H9 (cell line): ENCODE measurements at regions not wholly inside any gene's neighbourhood (a gene's known extent, or its start where the extent isn't known, plus 50 kb on each side); places are given as distances from the start of the nearest gene placed in this dataset.

Source experiments
- DNase-seq: peaks from one replicate; pipeline ENCODE4 v3.0.0-alpha.2; 2017
- H2AFZ ChIP-seq: one replicate; pipeline ENCODE4 v1.6.1; 2013; ENCODE audit warnings: mild to moderate bottlenecking, low read length, control low read depth, moderate library complexity
- H2AK5ac ChIP-seq: 2 replicates; pipeline ENCODE4 v1.6.1; 2013; ENCODE audit warnings: low read length, control low read depth, mixed read lengths; ENCODE audit not compliant: insufficient read length
- H2BK120ac ChIP-seq: one replicate; pipeline ENCODE4 v1.6.1; 2013; ENCODE audit warnings: low read depth, mild to moderate bottlenecking, low read length, control low read depth, inconsistent platforms; ENCODE audit not compliant: poor library complexity, severe bottlenecking
- H2BK12ac ChIP-seq: 2 replicates; pipeline ENCODE4 v1.6.1; 2013; ENCODE audit warnings: low read length, control low read depth, mixed read lengths, low read depth; ENCODE audit not compliant: insufficient read length
- H2BK15ac ChIP-seq: 2 replicates; pipeline ENCODE4 v1.6.1; 2013; ENCODE audit warnings: low read depth, low read length, control low read depth
- H2BK20ac ChIP-seq: one replicate; pipeline ENCODE4 v1.6.1; 2013; ENCODE audit warnings: low read depth, mild to moderate bottlenecking, low read length, control low read depth, inconsistent platforms; ENCODE audit not compliant: poor library complexity, severe bottlenecking
- H2BK5ac ChIP-seq: 2 replicates; pipeline ENCODE4 v1.6.1; 2013; ENCODE audit warnings: low read length, control low read depth, mixed read lengths; ENCODE audit not compliant: insufficient read length
- H3K14ac ChIP-seq: 2 replicates; pipeline ENCODE4 v1.6.1; 2013; ENCODE audit warnings: low read length, control low read depth; ENCODE audit not compliant: insufficient read depth
- H3K18ac ChIP-seq: 2 replicates; pipeline ENCODE4 v1.6.1; 2013; ENCODE audit warnings: low read depth, mild to moderate bottlenecking, mixed read lengths, low read length, control low read depth; ENCODE audit not compliant: insufficient read length
- H3K23ac ChIP-seq: 2 replicates; pipeline ENCODE4 v1.6.1; 2013; ENCODE audit warnings: low read length, control low read depth, mixed read lengths, low read depth; ENCODE audit not compliant: insufficient read length
- H3K23me2 ChIP-seq: 2 replicates; pipeline ENCODE4 v1.6.1; 2013; ENCODE audit warnings: low read depth, mild to moderate bottlenecking, mixed read lengths, low read length, control low read depth; ENCODE audit not compliant: insufficient read length, poor library complexity, severe bottlenecking
- H3K27ac ChIP-seq: 2 replicates; pipeline ENCODE4 v1.5.1; 2013; ENCODE audit warnings: low read length, control low read depth, mixed read lengths, low read depth; ENCODE audit not compliant: insufficient read length
- H3K27me3 ChIP-seq: 2 replicates; pipeline ENCODE4 v1.6.1; 2013; ENCODE audit warnings: low read length, control low read depth, inconsistent platforms; ENCODE audit not compliant: insufficient read depth
- H3K4ac ChIP-seq: 2 replicates; pipeline ENCODE4 v1.6.1; 2013; ENCODE audit warnings: low read depth, mild to moderate bottlenecking, control low read depth, inconsistent platforms, low read length, moderate library complexity
- H3K4me1 ChIP-seq: 2 replicates; pipeline ENCODE4 v1.6.1; 2013; ENCODE audit warnings: low read length, control low read depth, inconsistent platforms; ENCODE audit not compliant: insufficient read depth
- H3K4me2 ChIP-seq: 2 replicates; pipeline ENCODE4 v1.6.1; 2013; ENCODE audit warnings: low read length, control low read depth, mixed read lengths; ENCODE audit not compliant: insufficient read length, insufficient read depth
- H3K56ac ChIP-seq: 2 replicates; pipeline ENCODE4 v1.6.1; 2013; ENCODE audit warnings: low read depth, mild to moderate bottlenecking, mixed read lengths, low read length, control low read depth; ENCODE audit not compliant: insufficient read length
- H3K79me1 ChIP-seq: 2 replicates; pipeline ENCODE4 v1.6.1; 2013; ENCODE audit warnings: low read depth, mild to moderate bottlenecking, moderate library complexity, low read length, control low read depth, inconsistent platforms; ENCODE audit not compliant: insufficient read depth, poor library complexity, severe bottlenecking
- H3K79me2 ChIP-seq: 2 replicates; pipeline ENCODE4 v1.6.1; 2013; ENCODE audit warnings: low read length, control low read depth, inconsistent platforms; ENCODE audit not compliant: insufficient read depth
- H3K9ac ChIP-seq: 2 replicates; pipeline ENCODE4 v1.6.1; 2013; ENCODE audit warnings: low read length, control low read depth, mixed read lengths; ENCODE audit not compliant: insufficient read length; ENCODE audit errors: extremely low read depth
- H3K9me3 ChIP-seq: one replicate; pipeline ENCODE4 v1.6.1; 2013; ENCODE audit warnings: low read depth, low read length, inconsistent platforms; ENCODE audit not compliant: control insufficient read depth
- H3T11ph ChIP-seq: one replicate; pipeline ENCODE4 v1.6.1; 2013; ENCODE audit warnings: mild to moderate bottlenecking, low read length, control low read depth, inconsistent platforms
- H4K20me1 ChIP-seq: one replicate; pipeline ENCODE4 v1.6.1; 2013; ENCODE audit not compliant: control insufficient read depth, insufficient read length, insufficient read depth
- H4K5ac ChIP-seq: 2 replicates; pipeline ENCODE4 v1.6.1; 2013; ENCODE audit warnings: low read depth, mild to moderate bottlenecking, mixed read lengths, low read length, control low read depth; ENCODE audit not compliant: insufficient read length
- H4K8ac ChIP-seq: replicated peaks from 2 replicates; pipeline ENCODE4 v1.6.1; 2013; ENCODE audit warnings: low read length, control low read depth, mixed read lengths, low read depth; ENCODE audit not compliant: insufficient read length
- H4K91ac ChIP-seq: 2 replicates; pipeline ENCODE4 v1.6.1; 2013; ENCODE audit warnings: low read depth, mild to moderate bottlenecking, moderate library complexity, mixed read lengths, low read length, control low read depth; ENCODE audit not compliant: insufficient read length
- H3K27ac Mint-ChIP-seq, 3 experiments: 2 replicates in 2 of 3; 3 replicates in 1 of 3; pipeline ENCODE4 v1.8.0; 2020 to 2021; ENCODE audit warnings: mixed read lengths in 3 of 3, mild to moderate bottlenecking in 1 of 3, moderate library complexity in 1 of 3
- H3K27me3 Mint-ChIP-seq: 2 replicates; pipeline ENCODE4 v1.8.0; 2021; ENCODE audit warnings: low read depth, mild to moderate bottlenecking, moderate library complexity, mixed read lengths
- H3K36me3 Mint-ChIP-seq, 3 experiments: 2 replicates in 2 of 3; 3 replicates in 1 of 3; pipeline ENCODE4 v1.8.0; 2020 to 2021; ENCODE audit warnings: low read depth in 3 of 3, mixed read lengths in 3 of 3; ENCODE audit not compliant: insufficient read depth in 1 of 3
- H3K4me1 Mint-ChIP-seq, 2 experiments: 2 replicates each; pipeline ENCODE4 v1.8.0; 2020; ENCODE audit warnings: mixed read lengths in 2 of 2
- H3K4me3 Mint-ChIP-seq, 2 experiments: 2 replicates in 1 of 2; 3 replicates in 1 of 2; pipeline ENCODE4 v1.8.0; 2020 to 2021; ENCODE audit warnings: mild to moderate bottlenecking in 2 of 2, mixed read lengths in 2 of 2, moderate library complexity in 1 of 2
- H3K9me3 Mint-ChIP-seq, 2 experiments: 2 replicates in 1 of 2; 3 replicates in 1 of 2; pipeline ENCODE4 v1.8.0; 2020; ENCODE audit warnings: mild to moderate bottlenecking in 2 of 2, mixed read lengths in 2 of 2, moderate library complexity in 1 of 2
- CTCF ChIP-seq: fragments of 200-600 bp; sonication (generic); conservative IDR thresholded peaks from 3 replicates; pipeline ENCODE4 v1.8.0; 2021; ENCODE audit warnings: antibody characterized with exemption, mild to moderate bottlenecking
- WGBS: extraction: QIAGEN DNeasy Blood & Tissue Kit; methylation state at CpG from one replicate; pipeline ENCODE4 v1.1.7; 2013; ENCODE audit warnings: missing lambda C conversion rate, low lambda C conversion rate, mixed read lengths; ENCODE audit not compliant: insufficient read length; ENCODE audit errors: extremely low coverage; 5-methylcytosine and 5-hydroxymethylcytosine counted together

GRCh38 chr15:98151096-98151495 is 190.6 kb downstream of the ARRDC4 start:
- no peaks in the 10 kb centered on the region for H3K79me2 ChIP-seq
- no peaks in the 10 kb centered on the region for H4K20me1 ChIP-seq
- H2BK12ac ChIP-seq: no peak overlapping the region
- no peak overlapping the region for H3T11ph ChIP-seq
- no peak overlapping the region for H3K4ac ChIP-seq
- H2BK20ac ChIP-seq: no peak overlapping the region
- H3K4me1 ChIP-seq: no peaks in the 10 kb centered on the region; the same call in 1 of the 2 replicates
- no peak overlapping the region for H4K5ac ChIP-seq
- DNase-seq: no peak
- Mint-ChIP-seq H3K27ac (no peak overlapping the region), H3K9me3 (peaks cover 4 to 12% of the 10 kb centered on the region in 2 experiments; a peak in 4 of 5 replicates), H3K4me1 (peaks cover 25 to 26% of the 10 kb centered on the region in 2 experiments), H3K27me3 (peaks cover 6% of the 10 kb centered on the region; the same call in 1 of the 2 replicates), H3K4me3 (no peak overlapping the region), H3K36me3 (peaks cover 4 to 14% (median 6%) of the 10 kb centered on the region in 3 experiments; a peak in 6 of 7 replicates)
- no peak overlapping the region for H3K4me2 ChIP-seq
- no peak overlapping the region for H2BK15ac ChIP-seq
- H3K27ac ChIP-seq: no peak overlapping the region
- no CpG with 5 or more reads among the region's 2 CpGs for WGBS
- H3K18ac ChIP-seq: no peak overlapping the region
- H2AFZ ChIP-seq: no peak overlapping the region
- no peak overlapping the region for H4K91ac ChIP-seq
- no peak overlapping the region for H2BK120ac ChIP-seq
- H4K8ac ChIP-seq: no peak overlapping the region
- no peaks in the 10 kb centered on the region for H3K27me3 ChIP-seq
- H2AK5ac ChIP-seq: no peak overlapping the region
- no peaks in the 10 kb centered on the region for H3K79me1 ChIP-seq
- no peak overlapping the region for H3K14ac ChIP-seq
- no peak overlapping the region for H2BK5ac ChIP-seq
- H3K56ac ChIP-seq: no peak overlapping the region
- H3K9ac ChIP-seq: no peak overlapping the region
- no peaks in the 10 kb centered on the region for H3K23me2 ChIP-seq
- TF ChIP-seq CTCF: no peak
- no peaks in the 10 kb centered on the region for H3K9me3 ChIP-seq
- no peak overlapping the region for H3K23ac ChIP-seq
